ENCODE measurements at regions not wholly inside any gene's neighbourhood (a gene's known extent, or its start where the extent isn't known, plus 50 kb on each side); places are given as distances from the start of the nearest gene placed in this dataset.

GRCh38 chr10:130967784-130968183 is 343.7 kb downstream of the TCERG1L start:
- in situ Hi-C loops (cut with MboI; ENCODE audit: low pct_ligation_motif_present in 1 of 4, low pct_unique_long_range_greater_than_20kb in 1 of 4, low sequenced_read_pairs in 3 of 4) (no loop called here), intact Hi-C loops (cut with DNase I; ENCODE audit: low total_unique reads) (no loop called here)
- no peaks in the 10 kb centered on the region for H3K36me3 ChIP-seq
- no peaks in the 10 kb centered on the region for H3K9me3 ChIP-seq
- H3K27me3 ChIP-seq = no peaks in the 10 kb centered on the region
- 72% methylated on average over 3 of the region's 3 CpGs; no CpG with 5 or more reads in 1 of the 2 donors for WGBS, 2 donors (ENCODE audit: low coverage in 1 of 2)
- H3K27ac ChIP-seq = no peak overlapping the region
- TF ChIP-seq CTCF (IDR thresholded peaks at IDR 0.05) (no peak), EP300 (IDR thresholded peaks at IDR 0.05; ENCODE audit: low read depth) (no peak), POLR2AphosphoS5 (IDR thresholded peaks at IDR 0.05) (no peak), POLR2A (IDR thresholded peaks at IDR 0.05) (no peak)
- DNase-seq = no peak
- no peaks in the 10 kb centered on the region for H3K4me1 ChIP-seq
- H3K4me3 ChIP-seq = no peak overlapping the region

- intact Hi-C loops (cut with DNase I; ENCODE audit: low total_unique reads) = no loop called here
- H3K36me3 ChIP-seq = no peaks in the 10 kb centered on the region
- DNase-seq = no peak
- in situ Hi-C loops (cut with MboI; ENCODE audit: low pct_ligation_motif_present in 1 of 4, low pct_unique_long_range_greater_than_20kb in 1 of 4, low sequenced_read_pairs in 3 of 4) = no loop called here
- no peaks in the 10 kb centered on the region for H3K4me1 ChIP-seq
- WGBS, 2 donors (ENCODE audit: low coverage in 1 of 2) = 50 to 54% methylated on average over 2 to 3 of the region's 3 CpGs
- TF ChIP-seq EP300 (IDR thresholded peaks at IDR 0.05; ENCODE audit: low read depth) (no peak), POLR2A (IDR thresholded peaks at IDR 0.05) (no peak), POLR2AphosphoS5 (IDR thresholded peaks at IDR 0.05) (no peak), CTCF (IDR thresholded peaks at IDR 0.05) (no peak)
- H3K4me3 ChIP-seq = no peak overlapping the region
- no peak overlapping the region for H3K27ac ChIP-seq
- H3K9me3 ChIP-seq = no peaks in the 10 kb centered on the region
- H3K27me3 ChIP-seq = no peaks in the 10 kb centered on the region
Observed at GRCh38 chr10:130968511-130968910, 343.0 kb downstream of the TCERG1L start.

- H3K4me3 ChIP-seq = no peak overlapping the region
- no peaks in the 10 kb centered on the region for H3K36me3 ChIP-seq
- no peak overlapping the region for H3K27ac ChIP-seq
- no peaks in the 10 kb centered on the region for H3K27me3 ChIP-seq
- WGBS, 2 donors (ENCODE audit: low coverage in 1 of 2) = 61 to 81% methylated on average over 2 of the region's 2 CpGs
- H3K9me3 ChIP-seq = no peaks in the 10 kb centered on the region
- DNase-seq = no peak
- no peaks in the 10 kb centered on the region for H3K4me1 ChIP-seq
- intact Hi-C loops (cut with DNase I; ENCODE audit: low total_unique reads) = no loop called here
- TF ChIP-seq POLR2A (IDR thresholded peaks at IDR 0.05) (no peak), EP300 (IDR thresholded peaks at IDR 0.05; ENCODE audit: low read depth) (no peak), POLR2AphosphoS5 (IDR thresholded peaks at IDR 0.05) (no peak), CTCF (IDR thresholded peaks at IDR 0.05) (no peak)
- in situ Hi-C loops (cut with MboI; ENCODE audit: low pct_ligation_motif_present in 1 of 4, low pct_unique_long_range_greater_than_20kb in 1 of 4, low sequenced_read_pairs in 3 of 4) = no loop called here
Observed at GRCh38 chr10:130968964-130969363, 342.6 kb downstream of the TCERG1L start.

GRCh38 chr10:130969700-130970099 is 341.8 kb downstream of the TCERG1L start:
- H3K4me3 ChIP-seq = no peak overlapping the region
- H3K4me1 ChIP-seq = no peaks in the 10 kb centered on the region
- H3K9me3 ChIP-seq = no peaks in the 10 kb centered on the region
- no peaks in the 10 kb centered on the region for H3K27me3 ChIP-seq
- in situ Hi-C loops (cut with MboI; ENCODE audit: low pct_ligation_motif_present in 1 of 4, low pct_unique_long_range_greater_than_20kb in 1 of 4, low sequenced_read_pairs in 3 of 4) = no loop called here
- intact Hi-C loops (cut with DNase I; ENCODE audit: low total_unique reads) = no loop called here
- no peaks in the 10 kb centered on the region for H3K36me3 ChIP-seq
- no peak for DNase-seq
- no peak overlapping the region for H3K27ac ChIP-seq
- no peak for TF ChIP-seq EP300 (IDR thresholded peaks at IDR 0.05; ENCODE audit: low read depth)
- TF ChIP-seq POLR2AphosphoS5 (IDR thresholded peaks at IDR 0.05) = no peak
- TF ChIP-seq POLR2A (IDR thresholded peaks at IDR 0.05) = no peak
- TF ChIP-seq CTCF (IDR thresholded peaks at IDR 0.05) = no peak
- WGBS, 2 donors (ENCODE audit: low coverage in 1 of 2) = 81 to 84% methylated on average over 8 to 15 of the region's 15 CpGs
